ENCODE measurements at regions not wholly inside any gene's neighbourhood (a gene's known extent, or its start where the extent isn't known, plus 50 kb on each side); places are given as distances from the start of the nearest gene placed in this dataset.

- no peak for DNase-seq (ENCODE audit: low spot score)
Observed at GRCh38 chr5:2271316-2271715, 388.6 kb upstream of the IRX4 start.

DNA sequence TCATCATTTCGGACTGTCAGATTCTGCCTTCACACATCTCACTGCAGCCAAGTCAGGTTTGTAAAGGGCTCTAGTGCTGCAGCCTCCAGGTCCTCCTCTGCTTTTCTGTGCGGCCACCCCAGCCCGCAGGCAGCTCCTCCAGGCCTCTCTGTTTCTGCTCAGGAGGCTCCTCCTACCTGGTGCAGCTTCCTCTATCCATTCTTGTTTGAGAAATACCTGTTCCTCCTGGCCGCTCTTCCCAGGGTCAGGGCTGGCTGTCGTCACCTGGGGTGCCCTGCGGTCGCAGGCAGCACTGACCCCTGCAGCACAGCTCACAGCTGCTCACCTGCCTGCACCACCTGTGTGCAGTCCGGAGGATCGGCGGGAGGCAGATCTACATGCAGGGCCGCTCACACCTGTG lies 387.7 kb upstream of the IRX4 start:
- FAIRE-seq (no peak), DNase-seq (ENCODE audit: low spot score) (no peak)

More at GRCh38 chr5:2271316-2271715, 388.6 kb upstream of the IRX4 start:
- FAIRE-seq, result no peak

- DNase-seq (ENCODE audit: low spot score) (no peak), FAIRE-seq (no peak)
Observed at GRCh38 chr5:2269656-2270055, 386.9 kb upstream of the IRX4 start.

GRCh38 chr5:2267991-2268390 lies 385.3 kb upstream of the IRX4 start:
- FAIRE-seq (no peak), DNase-seq (ENCODE audit: low spot score) (no peak)

DNA sequence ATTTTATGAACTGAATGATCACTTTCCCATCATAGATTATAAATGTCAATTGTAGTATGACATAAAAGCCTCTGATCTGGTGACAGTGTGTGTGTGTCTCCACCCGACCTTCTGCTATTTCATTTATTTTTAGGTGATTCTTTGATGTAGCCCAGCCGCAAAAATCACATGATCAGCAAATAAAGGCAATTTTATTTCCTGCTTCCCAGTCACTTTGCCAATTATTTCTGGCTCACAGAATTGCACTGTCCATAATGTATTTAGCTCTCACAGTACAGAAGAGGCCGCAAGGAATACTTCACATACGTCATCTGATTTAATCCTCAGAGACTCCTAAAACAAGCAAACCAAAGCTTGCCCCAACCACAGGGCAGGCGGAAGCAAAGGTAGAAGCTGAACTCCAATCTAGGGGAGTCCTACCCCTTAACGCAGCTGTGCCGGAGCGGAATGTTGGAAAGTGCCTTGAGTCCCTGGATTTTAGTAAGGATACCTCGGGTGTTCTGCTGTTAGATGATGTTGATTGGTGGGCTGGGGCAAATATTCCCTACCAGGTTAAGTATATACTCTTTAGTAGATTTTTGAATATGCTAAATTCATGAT lies 384.0 kb upstream of the IRX4 start:
- no peak for FAIRE-seq
- no peak for DNase-seq (ENCODE audit: low spot score)

DNA sequence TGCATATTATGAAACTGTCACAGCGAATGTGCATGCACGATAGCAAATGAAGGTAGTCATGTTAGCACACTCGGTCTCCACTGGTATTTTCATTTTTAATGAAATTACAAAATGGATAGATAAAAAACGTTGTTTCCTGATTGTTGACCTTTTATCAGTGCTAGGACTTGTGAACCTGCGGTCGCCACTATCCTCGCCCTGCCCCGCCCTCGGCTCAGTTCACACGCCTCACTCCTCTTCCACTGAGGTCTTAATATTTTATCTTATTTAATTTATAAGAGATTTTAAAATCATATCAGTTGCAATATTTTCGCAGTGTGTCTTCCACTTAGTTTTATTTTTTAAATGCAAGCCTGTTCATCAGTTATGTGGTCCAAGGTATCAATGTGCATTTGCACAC lies 382.6 kb upstream of the IRX4 start:
- no peak for FAIRE-seq
- no peak for DNase-seq (ENCODE audit: low spot score)

- FAIRE-seq (no peak), DNase-seq (ENCODE audit: low spot score) (no peak)
Observed at GRCh38 chr5:2263763-2264162, 381.0 kb upstream of the IRX4 start.

- DNase-seq (ENCODE audit: low spot score) (no peak), FAIRE-seq (no peak)
Observed at GRCh38 chr5:2262620-2263019, 379.9 kb upstream of the IRX4 start.

DNA sequence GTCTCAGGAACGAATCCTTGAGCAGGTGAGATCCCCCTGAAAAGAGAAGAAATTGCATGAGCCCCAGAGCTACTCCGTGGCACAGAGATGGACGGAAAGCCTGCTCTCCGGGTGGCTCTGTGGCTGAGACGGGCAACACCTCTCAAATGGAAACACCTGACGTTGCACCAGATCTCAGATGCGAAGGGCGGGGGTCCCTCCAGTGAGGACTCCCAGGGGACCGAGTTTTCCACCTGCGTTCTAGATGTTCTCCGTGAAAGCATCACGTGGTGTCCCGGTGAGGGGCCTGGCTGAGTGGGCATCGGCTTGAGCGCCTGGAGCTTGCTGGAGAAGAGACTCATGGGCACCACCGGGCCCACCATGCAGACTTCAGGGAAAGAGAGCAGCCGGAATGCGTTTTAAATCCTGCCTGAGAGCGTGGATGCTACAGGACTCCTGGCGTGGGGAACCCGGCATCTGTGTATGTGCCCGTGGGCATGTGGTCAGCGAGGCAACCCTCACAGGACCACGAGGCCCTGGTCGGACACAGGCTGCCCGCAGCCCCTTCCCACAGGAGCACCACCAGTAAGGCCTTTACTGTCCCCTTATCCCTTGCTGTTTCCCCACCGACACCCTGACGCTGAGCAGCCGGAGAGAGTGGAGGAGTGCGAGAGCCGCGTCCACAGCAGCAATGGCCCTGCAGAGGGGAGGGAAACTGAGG lies 378.4 kb upstream of the IRX4 start:
- FAIRE-seq (no peak), DNase-seq (ENCODE audit: low spot score) (no peak)

GRCh38 chr5:2260211-2261003 lies 377.7 kb upstream of the IRX4 start:
- no peak for DNase-seq (ENCODE audit: low spot score)
- FAIRE-seq, result no peak

DNA sequence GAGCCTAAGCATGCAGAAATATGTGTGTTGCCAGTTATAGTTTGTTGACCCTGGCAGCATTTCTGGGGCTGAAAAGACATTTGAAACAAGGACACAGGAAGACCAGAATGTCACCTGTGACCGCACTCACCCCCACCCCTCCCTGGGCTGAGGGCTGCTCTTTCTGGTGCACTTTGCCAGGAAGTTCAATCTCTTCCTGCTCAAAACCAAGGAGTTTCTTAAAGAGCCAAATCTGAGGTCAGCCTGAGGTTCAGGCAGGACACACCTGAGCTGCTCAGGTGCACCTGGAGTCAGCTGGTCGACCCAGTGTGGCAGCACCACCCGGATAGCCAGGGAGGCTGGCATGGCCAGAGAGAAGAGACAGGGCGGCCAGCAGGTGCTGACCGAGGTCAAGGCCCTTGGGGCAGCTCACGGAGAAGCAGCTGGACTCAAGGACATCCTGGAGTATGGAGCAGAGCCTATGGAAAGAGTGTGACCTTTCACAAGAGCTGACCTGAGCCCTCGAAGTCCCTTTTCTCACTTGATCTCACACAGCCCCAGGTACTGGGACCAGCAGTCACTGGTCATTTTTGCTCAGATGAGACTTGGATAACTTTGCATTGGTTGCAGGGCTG lies 376.9 kb upstream of the IRX4 start:
- no peak for FAIRE-seq

GRCh38 chr5:2258861-2259260 lies 376.1 kb upstream of the IRX4 start:
- DNase-seq (ENCODE audit: low spot score) (no peak), FAIRE-seq (no peak)

More for the DNA sequence above, 376.9 kb upstream of the IRX4 start:
- DNase-seq (ENCODE audit: low spot score), result no peak

DNA sequence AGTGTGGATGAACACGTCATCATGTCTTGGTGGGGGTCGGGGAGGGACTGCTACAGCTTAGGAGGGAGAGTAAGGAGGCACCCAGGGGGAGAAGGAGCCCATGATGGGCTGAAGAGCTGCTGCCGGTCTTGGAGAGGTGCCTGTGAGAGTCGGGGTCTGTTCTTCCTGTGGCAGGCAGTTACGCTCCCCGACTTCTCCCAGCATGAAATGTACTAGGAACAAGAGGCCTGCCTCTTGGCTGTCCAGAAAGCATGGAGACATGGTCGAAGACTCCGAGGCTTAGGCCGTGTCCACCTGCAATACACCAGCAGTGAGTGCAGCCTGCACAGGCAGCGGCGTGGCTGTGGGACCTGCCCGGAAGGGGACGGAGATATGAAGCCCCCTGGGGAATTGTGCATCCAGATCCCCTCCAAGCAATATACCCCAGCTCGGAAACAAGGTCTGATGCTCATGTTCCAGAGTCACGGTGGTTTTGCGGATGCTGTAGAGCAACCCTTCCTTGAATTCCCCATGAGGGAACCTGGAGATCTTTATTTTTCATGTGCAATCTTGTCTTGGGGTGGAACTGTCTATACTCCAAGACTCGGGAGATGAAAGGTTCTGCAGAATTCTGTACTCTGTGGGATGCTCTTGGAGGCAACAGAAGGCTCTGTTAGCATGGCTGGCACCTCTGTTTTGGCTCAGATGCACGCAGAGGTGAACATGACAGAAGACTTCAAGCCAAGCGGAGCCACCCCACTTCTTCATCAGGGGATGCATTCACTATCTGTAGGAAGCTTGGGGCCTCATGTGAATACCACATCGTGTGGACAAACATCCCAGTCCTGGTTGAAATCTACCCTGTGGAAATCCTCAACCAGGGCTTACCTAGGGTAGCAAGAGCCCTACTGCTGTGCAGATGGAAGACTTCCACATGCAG lies 374.9 kb upstream of the IRX4 start:
- FAIRE-seq, result no peak
- no peak for DNase-seq (ENCODE audit: low spot score)

- DNase-seq (ENCODE audit: low spot score), result no peak
- FAIRE-seq, result no peak
Observed at GRCh38 chr5:2256691-2257280, 374.1 kb upstream of the IRX4 start.

DNA sequence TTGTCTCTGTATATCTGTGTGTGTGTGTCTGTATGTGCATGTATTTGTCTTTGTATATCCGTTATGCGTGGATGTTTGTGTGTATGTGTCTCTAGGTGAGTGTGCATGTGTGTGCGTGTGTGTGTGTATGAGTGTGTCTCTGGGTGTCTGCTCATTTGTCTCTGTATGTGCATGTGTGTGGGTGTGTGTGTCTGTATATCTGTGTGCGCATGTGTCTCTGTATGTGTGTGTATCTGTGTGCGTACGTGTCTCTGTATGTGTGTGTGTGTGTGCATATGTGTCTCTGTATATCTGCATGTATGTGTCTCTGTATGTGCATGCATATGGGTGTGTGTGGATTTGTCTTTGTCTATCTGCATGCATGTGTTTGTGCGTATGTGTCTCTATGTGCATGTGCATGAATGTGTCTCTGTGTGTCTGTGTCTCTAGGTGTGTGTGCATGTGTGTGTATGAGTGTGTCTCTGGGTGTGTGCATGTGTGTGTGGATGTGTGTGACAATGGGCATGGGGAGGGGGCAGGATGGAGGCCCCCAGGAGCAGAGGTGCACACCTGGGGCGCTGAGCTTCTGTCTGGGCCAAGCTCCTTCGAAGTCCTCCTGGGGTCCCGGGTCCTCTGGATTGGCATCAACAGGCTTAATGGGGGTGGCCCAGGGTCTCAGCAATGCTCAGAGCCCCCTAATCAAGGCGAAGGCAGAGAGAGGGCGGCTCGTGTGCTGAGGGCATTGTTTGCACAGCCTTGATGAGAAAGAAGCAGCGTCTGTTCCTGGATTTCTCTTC lies 373.4 kb upstream of the IRX4 start:
- FAIRE-seq, result no peak
- DNase-seq (ENCODE audit: low spot score), result no peak

- DNase-seq (ENCODE audit: low spot score), result no peak
- FAIRE-seq, result no peak
Observed at GRCh38 chr5:2254880-2255750, 372.4 kb upstream of the IRX4 start.

- DNase-seq (ENCODE audit: low spot score) (no peak), FAIRE-seq (no peak)
Observed at GRCh38 chr5:2254406-2254805, 371.7 kb upstream of the IRX4 start.

DNA sequence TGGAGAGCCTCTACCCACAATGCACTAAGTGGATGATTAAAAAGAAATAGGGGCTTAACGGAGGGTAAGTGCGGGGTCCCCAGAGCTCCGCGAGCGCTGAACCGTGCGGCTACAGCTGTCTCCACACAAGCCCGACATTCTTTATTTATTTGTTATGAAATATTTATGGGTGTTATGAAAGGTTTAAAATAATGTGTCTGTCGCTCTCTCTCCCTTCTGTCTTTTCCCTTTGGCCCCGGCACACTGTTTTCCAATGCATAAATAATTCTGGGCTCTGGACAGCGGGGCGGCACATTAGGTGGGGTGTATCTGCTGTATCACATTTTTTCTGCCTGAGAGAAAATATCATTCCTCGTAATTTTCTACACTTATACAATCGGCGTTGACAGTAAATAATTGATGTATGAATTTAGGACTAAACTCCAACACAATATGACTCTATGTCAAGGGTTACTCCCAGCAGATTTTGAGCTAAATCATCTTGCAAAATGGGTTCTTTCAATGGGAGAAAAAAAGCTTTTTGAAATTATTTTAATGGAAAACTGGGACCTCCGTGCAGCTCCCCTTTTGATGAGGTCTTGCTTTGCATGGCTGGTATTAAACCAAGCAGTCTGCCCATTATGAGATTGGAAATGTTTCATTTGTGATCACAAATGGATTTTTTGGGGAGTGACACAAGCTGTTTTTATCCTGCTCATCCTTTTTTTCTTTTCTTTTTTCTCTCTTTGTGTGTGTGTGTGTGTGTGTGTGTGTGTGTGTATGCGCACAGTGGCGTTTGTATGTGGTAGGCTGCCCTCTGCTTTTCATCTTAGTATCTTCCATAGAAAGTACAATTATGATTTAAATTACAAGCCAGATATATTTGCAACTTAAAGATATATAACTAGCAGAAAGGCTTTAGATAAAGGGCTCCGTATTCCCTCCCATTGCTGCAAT lies 370.6 kb upstream of the IRX4 start:
- no peak for DNase-seq (ENCODE audit: low spot score)
- FAIRE-seq, result no peak

Measured in RCC 7860 (cell line).